ENCODE measurements at regions not wholly inside any gene's neighbourhood (a gene's known extent, or its start where the extent isn't known, plus 50 kb on each side); places are given as distances from the start of the nearest gene placed in this dataset.

- H3K9me3 Mint-ChIP-seq, result peaks cover 4% of the 10 kb centered on the region
- no peak overlapping the region for H3K4me3 Mint-ChIP-seq
- DNase-seq (ENCODE audit: extremely low spot score, unreplicated experiment), result no peak
- no peaks in the 10 kb centered on the region for H3K36me3 Mint-ChIP-seq
- H3K27ac Mint-ChIP-seq, result no peak overlapping the region
- H3K27me3 Mint-ChIP-seq, result peaks cover 51% of the 10 kb centered on the region
- H3K4me1 Mint-ChIP-seq (ENCODE audit: unreplicated experiment), result peaks cover 14% of the 10 kb centered on the region
- TF ChIP-seq CTCF (conservative IDR thresholded peaks at IDR 0.05), result no peak
Observed at GRCh38 chr1:220994671-220995070, 115.4 kb downstream of the HLX start.

DNA sequence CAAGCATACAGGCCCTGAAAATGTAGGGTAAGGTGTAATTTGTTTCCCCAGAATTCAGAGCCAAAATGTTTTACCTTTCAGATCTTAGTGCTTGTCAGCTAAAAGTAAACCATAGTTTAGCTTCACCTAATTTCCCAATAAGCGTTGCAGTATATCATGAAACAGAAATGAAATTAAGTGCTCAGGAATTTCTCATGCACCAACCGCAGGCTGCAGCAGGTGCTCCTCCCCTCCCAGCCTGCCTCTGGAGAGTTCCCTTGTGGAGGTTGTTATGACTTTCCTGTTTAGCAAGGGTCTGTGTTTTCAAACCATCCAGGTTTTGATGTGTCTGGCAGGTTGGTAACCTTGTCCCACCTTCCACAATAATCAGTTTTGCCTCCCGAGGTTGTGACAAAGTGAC, 118.5 kb downstream of the HLX start:
- H3K9me3 Mint-ChIP-seq, result peaks cover 4% of the 10 kb centered on the region

DNA sequence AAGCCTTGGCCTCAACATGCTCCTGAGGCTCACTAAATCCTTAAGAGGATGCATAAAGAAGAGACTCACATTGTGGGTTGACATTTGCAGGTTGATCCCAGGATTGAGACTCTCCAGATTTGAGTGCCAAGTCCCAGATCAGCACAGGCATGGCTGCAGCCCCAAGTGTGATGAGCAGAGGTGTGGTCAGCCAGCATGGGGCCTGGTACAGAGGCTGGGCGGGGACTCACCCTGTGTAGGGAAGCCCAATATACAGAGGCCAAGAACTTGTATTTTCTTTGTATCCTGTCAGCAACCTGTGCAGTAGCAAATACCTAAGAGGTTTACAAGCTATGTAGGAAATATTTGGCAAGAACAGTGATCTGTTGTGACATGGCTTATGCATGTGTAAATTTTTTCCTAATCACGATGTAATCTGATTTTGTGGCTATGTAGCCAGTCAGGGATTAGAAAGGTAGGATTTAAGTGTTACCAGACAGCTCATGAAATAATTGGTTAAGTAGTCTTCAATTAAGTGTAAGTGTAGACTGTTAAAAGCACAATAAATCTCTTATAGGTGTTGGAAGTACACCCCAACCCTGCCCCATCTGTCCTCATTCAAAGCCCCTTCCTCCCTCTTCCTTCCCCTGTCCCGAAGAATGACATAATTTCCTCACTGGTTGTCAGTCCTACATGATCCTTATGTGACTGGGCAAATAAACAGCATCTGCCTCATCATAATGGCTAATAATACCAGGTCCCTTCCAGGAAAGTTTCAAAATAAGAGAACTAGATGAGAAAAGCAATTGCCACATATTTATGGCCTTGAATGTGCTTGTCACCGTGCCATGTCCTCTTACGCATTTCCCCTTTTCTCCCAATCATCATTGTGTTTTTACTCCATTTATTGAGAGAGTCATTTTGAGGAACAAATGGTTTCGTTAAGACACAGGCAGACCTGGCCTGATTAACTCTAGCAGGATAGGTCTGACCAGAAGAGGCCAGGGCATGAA, 120.9 kb downstream of the HLX start:
- TF ChIP-seq CTCF (conservative IDR thresholded peaks at IDR 0.05), result no peak
- Mint-ChIP-seq H3K4me3 (no peak overlapping the region), H3K27me3 (peaks cover 3% of the 10 kb centered on the region), H3K9me3 (peaks cover 4% of the 10 kb centered on the region), H3K27ac (no peak overlapping the region), H3K4me1 (ENCODE audit: unreplicated experiment) (no peaks in the 10 kb centered on the region), H3K36me3 (no peaks in the 10 kb centered on the region)
- no peak for DNase-seq (ENCODE audit: extremely low spot score, unreplicated experiment)

More for the DNA sequence above, 118.5 kb downstream of the HLX start:
- Mint-ChIP-seq H3K27ac (no peak overlapping the region), H3K27me3 (peaks cover 20% of the 10 kb centered on the region), H3K4me3 (no peak overlapping the region), H3K4me1 (ENCODE audit: unreplicated experiment) (peaks cover 3% of the 10 kb centered on the region), H3K36me3 (no peaks in the 10 kb centered on the region)
- DNase-seq (ENCODE audit: extremely low spot score, unreplicated experiment), result no peak
- TF ChIP-seq CTCF (conservative IDR thresholded peaks at IDR 0.05), result no peak

- Mint-ChIP-seq H3K4me1 (ENCODE audit: unreplicated experiment) (no peaks in the 10 kb centered on the region), H3K4me3 (no peak overlapping the region), H3K36me3 (no peaks in the 10 kb centered on the region), H3K27me3 (peaks cover 3% of the 10 kb centered on the region), H3K9me3 (peaks cover 4% of the 10 kb centered on the region), H3K27ac (no peak overlapping the region)
- TF ChIP-seq CTCF (conservative IDR thresholded peaks at IDR 0.05), result no peak
- DNase-seq (ENCODE audit: extremely low spot score, unreplicated experiment), result no peak
Observed at GRCh38 chr1:221001167-221001566, 121.9 kb downstream of the HLX start.

DNA sequence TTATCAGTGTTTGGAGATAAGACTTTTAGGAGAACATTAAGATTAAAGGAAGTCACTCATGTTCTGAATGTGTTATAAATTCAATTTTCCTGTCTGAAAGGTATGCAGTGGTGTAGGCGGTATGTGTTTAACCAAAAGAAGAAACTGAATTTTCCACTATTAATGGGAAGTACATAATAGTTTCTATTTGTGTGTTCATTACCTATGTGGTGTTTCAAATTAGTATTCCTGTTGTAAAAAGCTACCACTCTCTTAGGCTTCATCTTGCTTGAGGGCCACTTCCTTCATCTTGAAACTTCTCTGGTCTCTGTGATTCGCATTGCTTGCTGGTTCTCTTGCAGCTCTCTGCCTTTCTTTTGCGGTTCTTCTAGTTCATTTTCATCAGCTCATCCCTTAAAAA, 123.4 kb downstream of the HLX start:
- H3K36me3 Mint-ChIP-seq, result no peaks in the 10 kb centered on the region
- no peaks in the 10 kb centered on the region for H3K9me3 Mint-ChIP-seq
- H3K27ac Mint-ChIP-seq, result no peak overlapping the region
- peaks cover 10% of the 10 kb centered on the region for H3K27me3 Mint-ChIP-seq
- no peak for TF ChIP-seq CTCF (conservative IDR thresholded peaks at IDR 0.05)
- H3K4me1 Mint-ChIP-seq (ENCODE audit: unreplicated experiment), result no peaks in the 10 kb centered on the region
- no peak overlapping the region for H3K4me3 Mint-ChIP-seq
- DNase-seq (ENCODE audit: extremely low spot score, unreplicated experiment), result no peak

Data from type B pancreatic cell (in vitro differentiated cells).